Neutrophil (primary cell): ENCODE measurements at regions not wholly inside any gene's neighbourhood (a gene's known extent, or its start where the extent isn't known, plus 50 kb on each side); places are given as distances from the start of the nearest gene placed in this dataset.

Source experiments
- H3K27ac ChIP-seq: fragments of 200-600 bp; sonication (generic); 2 replicates; pipeline ENCODE4 v1.5.1; 2016; ENCODE audit warnings: mild to moderate bottlenecking, moderate library complexity
- H3K27me3 ChIP-seq: fragments of 200-600 bp; sonication (generic); 2 replicates; pipeline ENCODE4 v1.6.0; 2016; ENCODE audit warnings: mild to moderate bottlenecking
- H3K36me3 ChIP-seq: fragments of 200-600 bp; sonication (generic); 2 replicates; pipeline ENCODE4 v1.5.1; 2017
- H3K4me1 ChIP-seq, 2 experiments: fragments of 200-600 bp in 1 of 2; sonication (generic) in 1 of 2; 1 replicate in 1 of 2; 2 replicates in 1 of 2; pipeline versions ENCODE4 v1.5.1 to v1.6.1; 2013 to 2016; ENCODE audit warnings: low read depth in 1 of 2, low read length in 1 of 2, mild to moderate bottlenecking in 1 of 2, moderate library complexity in 1 of 2; ENCODE audit not compliant: control insufficient read depth in 1 of 2, insufficient read depth in 1 of 2
- H3K4me3 ChIP-seq, 2 experiments: fragments of 200-600 bp in 1 of 2; sonication (generic) in 1 of 2; 1 replicate in 1 of 2; 2 replicates in 1 of 2; pipeline ENCODE4 v1.5.1; 2013 to 2016; ENCODE audit warnings: low read depth in 1 of 2, low read length in 1 of 2, mild to moderate bottlenecking in 1 of 2, moderate library complexity in 1 of 2
- H3K9me3 ChIP-seq: fragments of 200-600 bp; sonication (generic); 2 replicates; pipeline ENCODE4 v1.5.1; 2016
- CTCF ChIP-seq: fragments of 200-600 bp; sonication (generic); IDR thresholded peaks from 2 replicates; pipeline ENCODE4 v1.5.1; 2016; ENCODE audit warnings: antibody characterized with exemption

GRCh38 chr1:239455743-239456142 is 69.4 kb downstream of the CHRM3 start:
- no peak overlapping the region for H3K4me3 ChIP-seq

DNA sequence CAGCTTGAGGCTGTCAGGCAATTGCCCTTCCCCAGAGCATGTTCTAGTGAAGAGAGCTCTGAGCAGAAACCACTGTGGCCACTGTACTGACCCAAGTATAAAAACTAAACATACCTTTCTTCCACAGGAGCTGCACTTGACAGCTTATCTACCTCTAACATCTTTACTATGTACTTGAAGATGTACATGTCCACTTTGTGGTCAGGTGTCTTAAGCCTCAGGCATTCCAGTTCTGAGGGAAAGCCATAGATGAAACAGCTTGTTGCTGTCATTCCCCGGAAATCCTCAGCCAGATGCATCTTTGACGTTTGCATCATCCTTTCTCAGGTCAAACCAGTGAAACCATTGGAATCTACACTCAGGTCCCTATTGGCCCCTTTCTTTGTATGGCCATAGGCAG is 70.4 kb downstream of the CHRM3 start:
- H3K4me3 ChIP-seq, result no peak overlapping the region

More at GRCh38 chr1:239455743-239456142, 69.4 kb downstream of the CHRM3 start:
- Histone ChIP-seq H3K27me3 (no peaks in the 10 kb centered on the region), H3K9me3 (no peaks in the 10 kb centered on the region), H3K27ac (no peak overlapping the region), H3K4me1 (peaks cover 0 to 12% of the 10 kb centered on the region in 2 experiments), H3K36me3 (no peaks in the 10 kb centered on the region)
- TF ChIP-seq CTCF, result no peak

GRCh38 chr1:239457491-239458143 is 71.2 kb downstream of the CHRM3 start:
- Histone ChIP-seq H3K4me1 (peaks cover 0 to 12% of the 10 kb centered on the region in 2 experiments), H3K9me3 (no peaks in the 10 kb centered on the region), H3K27ac (no peak overlapping the region), H3K36me3 (no peaks in the 10 kb centered on the region), H3K27me3 (no peaks in the 10 kb centered on the region), H3K4me3 (no peak overlapping the region)
- no peak for TF ChIP-seq CTCF

More for the DNA sequence above, 70.4 kb downstream of the CHRM3 start:
- Histone ChIP-seq H3K27ac (no peak overlapping the region), H3K4me1 (peaks cover 0 to 12% of the 10 kb centered on the region in 2 experiments), H3K36me3 (no peaks in the 10 kb centered on the region), H3K27me3 (no peaks in the 10 kb centered on the region), H3K9me3 (no peaks in the 10 kb centered on the region)
- TF ChIP-seq CTCF, result no peak

- H3K4me1 ChIP-seq, result peaks cover 0 to 12% of the 10 kb centered on the region in 2 experiments
- H3K9me3 ChIP-seq, result no peaks in the 10 kb centered on the region
- no peaks in the 10 kb centered on the region for H3K27me3 ChIP-seq
- no peaks in the 10 kb centered on the region for H3K36me3 ChIP-seq
- TF ChIP-seq CTCF, result no peak
- no peak overlapping the region for H3K27ac ChIP-seq
- H3K4me3 ChIP-seq, result no peak overlapping the region
Measured at GRCh38 chr1:239458144-239458500, 71.8 kb downstream of the CHRM3 start.

DNA sequence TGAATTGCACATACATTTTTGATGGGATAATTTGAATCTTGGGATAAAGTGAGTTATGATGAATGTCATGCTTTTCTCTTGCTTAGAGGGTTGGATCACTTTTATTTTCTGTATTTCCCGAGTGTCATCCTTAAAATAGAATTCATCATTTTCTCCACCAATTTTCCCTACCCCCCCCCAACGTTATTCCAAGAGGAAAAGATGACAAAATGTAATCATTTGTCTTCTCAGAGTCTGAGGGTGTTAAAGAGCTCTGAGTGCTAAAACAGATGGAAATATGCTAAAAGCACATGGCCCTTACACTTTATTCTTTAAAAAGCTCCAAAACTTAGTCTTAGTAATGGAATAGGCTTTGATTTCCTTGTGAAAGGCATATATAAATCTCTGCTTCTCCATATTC is 81.4 kb downstream of the CHRM3 start:
- no peak for TF ChIP-seq CTCF
- Histone ChIP-seq H3K27me3 (no peaks in the 10 kb centered on the region), H3K36me3 (no peaks in the 10 kb centered on the region), H3K9me3 (no peaks in the 10 kb centered on the region), H3K4me3 (no peak overlapping the region), H3K4me1 (no peaks in the 10 kb centered on the region), H3K27ac (no peak overlapping the region)
